SK-N-DZ (cell line): ENCODE measurements at regions not wholly inside any gene's neighbourhood (a gene's known extent, or its start where the extent isn't known, plus 50 kb on each side); places are given as distances from the start of the nearest gene placed in this dataset.
A peak's percentile ranks its signal among the peaks of the same experiment; 100 is the strongest.

Experiments used
- DNase-seq: peaks from one replicate; pipeline ENCODE4 v3.0.0-alpha.2; 2015; ENCODE audit warnings: low spot score

GRCh38 chr5:58153255-58153654, 306.6 kb downstream of the PLK2 start:
- no peak for DNase-seq

GRCh38 chr5:58151414-58151813, 308.5 kb downstream of the PLK2 start:
- DNase-seq, result no peak

GRCh38 chr5:58150926-58151325, 309.0 kb downstream of the PLK2 start:
- DNase-seq, result no peak

GRCh38 chr5:58149746-58150145, 310.1 kb downstream of the PLK2 start:
- DNase-seq, result no peak

- DNase-seq, result no peak
Observed at GRCh38 chr5:58149345-58149744, 310.5 kb downstream of the PLK2 start.

GRCh38 chr5:58148254-58148775, 311.6 kb downstream of the PLK2 start:
- DNase-seq, result no peak

- no peak for DNase-seq
Observed at GRCh38 chr5:58145397-58145934, 314.4 kb downstream of the PLK2 start.

- no peak for DNase-seq
Observed at GRCh38 chr5:58143727-58144126, 316.2 kb downstream of the PLK2 start.

GRCh38 chr5:58143181-58143580, 316.7 kb downstream of the PLK2 start:
- DNase-seq, result no peak

GRCh38 chr5:58138791-58139190, 321.1 kb downstream of the PLK2 start:
- DNase-seq, result no peak

GRCh38 chr5:58136406-58136805, 323.5 kb downstream of the PLK2 start:
- no peak for DNase-seq

GRCh38 chr5:58135571-58136335, 324.1 kb downstream of the PLK2 start:
- no peak for DNase-seq

- DNase-seq, result peak; percentile 42
Observed at GRCh38 chr5:58133631-58134296, 326.1 kb downstream of the PLK2 start.

GRCh38 chr5:58133216-58133615, 326.7 kb downstream of the PLK2 start:
- DNase-seq, result no peak

- DNase-seq, result no peak
Observed at GRCh38 chr5:58127255-58128220, 332.3 kb downstream of the PLK2 start.

GRCh38 chr5:58123501-58123900, 336.4 kb downstream of the PLK2 start:
- DNase-seq, result no peak

GRCh38 chr5:58122848-58123392, 337.0 kb downstream of the PLK2 start:
- peak; percentile 26 for DNase-seq

- DNase-seq, result no peak
Observed at GRCh38 chr5:58122157-58122556, 337.7 kb downstream of the PLK2 start.

GRCh38 chr5:58121391-58121790, 338.5 kb downstream of the PLK2 start:
- DNase-seq, result no peak

GRCh38 chr5:58117542-58117941, 342.3 kb downstream of the PLK2 start:
- DNase-seq, result no peak

GRCh38 chr5:58116346-58116745, 343.5 kb downstream of the PLK2 start:
- DNase-seq, result no peak
